ENCODE measurements at regions not wholly inside any gene's neighbourhood (a gene's known extent, or its start where the extent isn't known, plus 50 kb on each side); places are given as distances from the start of the nearest gene placed in this dataset.

- TF ChIP-seq POLR2A (IDR thresholded peaks at IDR 0.05; ENCODE audit: low read length) (no peak), GATA1 (IDR thresholded peaks at IDR 0.05; ENCODE audit: low read depth, low read length) (no peak)
Observed at GRCh38 chr11:30147293-30147692, 83.5 kb upstream of the FSHB start.

All from erythroblast (primary cell).